KOPT-K1 (cell line): ENCODE measurements at regions not wholly inside any gene's neighbourhood (a gene's known extent, or its start where the extent isn't known, plus 50 kb on each side); places are given as distances from the start of the nearest gene placed in this dataset.

Experiments
- H3K27ac ChIP-seq: fragments of 200-600 bp; sonication (generic); 2 replicates; pipeline ENCODE4 v1.5.1; 2016; ENCODE audit warnings: antibody characterized with exemption, mild to moderate bottlenecking, low read depth, low read length; ENCODE audit not compliant: poor library complexity, severe bottlenecking
- H3K36me3 ChIP-seq: fragments of 200-600 bp; sonication (generic); 2 replicates; pipeline ENCODE4 v1.5.1; 2017; ENCODE audit warnings: antibody characterized with exemption, mild to moderate bottlenecking, low read length, moderate library complexity; ENCODE audit not compliant: insufficient read depth
- H3K9me3 ChIP-seq: fragments of 200-600 bp; sonication (generic); 2 replicates; pipeline ENCODE4 v1.5.1; 2017; ENCODE audit warnings: antibody characterized with exemption, low read length, mild to moderate bottlenecking; ENCODE audit not compliant: insufficient read depth, poor library complexity, severe bottlenecking

GRCh38 chr20:41818991-41819390 lies 200.8 kb upstream of the CHD6 start:
- H3K9me3 ChIP-seq, result no peaks in the 10 kb centered on the region
- no peaks in the 10 kb centered on the region for H3K36me3 ChIP-seq
- no peak overlapping the region for H3K27ac ChIP-seq

DNA sequence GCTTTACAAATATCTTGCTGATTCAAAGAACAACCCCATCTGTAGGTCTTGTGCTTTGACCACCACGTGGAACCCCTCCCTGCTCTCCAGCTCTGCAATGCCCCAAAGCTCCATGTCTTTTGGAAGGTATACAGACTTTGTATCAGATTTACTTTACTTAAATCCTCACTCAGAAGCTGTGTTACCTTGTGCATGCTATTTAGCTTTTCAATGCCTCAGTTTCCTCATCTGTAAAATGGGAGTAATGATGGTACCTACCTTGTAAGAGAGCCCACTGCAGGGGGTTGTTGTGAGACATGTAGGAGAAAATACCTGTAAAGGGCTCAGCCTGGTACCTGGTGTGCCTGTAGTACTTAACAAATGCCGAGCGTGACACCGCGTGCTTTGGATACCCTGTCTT lies 200.2 kb upstream of the CHD6 start:
- H3K36me3 ChIP-seq, result no peaks in the 10 kb centered on the region
- no peak overlapping the region for H3K27ac ChIP-seq
- H3K9me3 ChIP-seq, result no peaks in the 10 kb centered on the region

DNA sequence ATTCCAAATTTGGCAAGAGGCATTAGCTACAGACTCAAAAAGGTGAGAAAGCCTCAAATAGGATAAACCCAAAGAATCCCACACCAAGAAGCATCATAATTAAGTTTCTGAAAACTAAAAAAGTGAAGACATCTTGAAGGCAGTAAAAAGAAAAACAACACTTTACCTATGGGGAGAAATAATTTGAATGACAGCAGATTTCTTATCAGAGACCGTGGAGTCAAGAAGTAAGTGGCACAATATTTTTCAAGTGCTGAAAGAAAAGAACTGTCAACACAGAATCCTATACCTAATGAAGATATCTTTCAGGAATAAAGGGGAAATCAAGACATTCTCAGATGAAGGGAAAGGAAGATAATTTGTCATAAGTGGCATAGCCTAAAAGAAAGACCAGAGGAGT lies 193.3 kb upstream of the CHD6 start:
- Histone ChIP-seq H3K27ac (no peak overlapping the region), H3K9me3 (no peaks in the 10 kb centered on the region), H3K36me3 (no peaks in the 10 kb centered on the region)

DNA sequence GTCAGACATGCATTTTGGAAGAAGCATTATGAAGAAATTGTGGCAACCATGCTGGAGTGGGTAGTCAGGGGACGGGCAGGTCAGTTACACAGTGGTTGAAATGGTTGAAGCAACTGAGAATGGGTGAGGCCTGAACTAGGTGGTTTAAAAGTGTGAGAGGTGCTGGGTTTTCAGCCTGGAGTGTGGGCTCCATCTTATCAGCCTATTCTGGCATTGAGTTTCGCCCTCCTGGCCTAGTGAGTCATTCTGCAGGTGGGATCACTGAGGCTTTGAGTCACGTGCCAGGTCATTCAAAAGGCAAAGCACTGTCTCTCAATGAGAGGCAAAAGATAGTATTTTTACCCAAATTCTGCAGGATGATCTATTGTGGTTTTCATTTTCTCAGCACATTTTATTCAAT lies 181.9 kb upstream of the CHD6 start:
- Histone ChIP-seq H3K9me3 (no peaks in the 10 kb centered on the region), H3K27ac (no peak overlapping the region), H3K36me3 (no peaks in the 10 kb centered on the region)

- no peaks in the 10 kb centered on the region for H3K9me3 ChIP-seq
- no peak overlapping the region for H3K27ac ChIP-seq
- H3K36me3 ChIP-seq, result no peaks in the 10 kb centered on the region
Measured at GRCh38 chr20:41798930-41799502, 180.8 kb upstream of the CHD6 start.

DNA sequence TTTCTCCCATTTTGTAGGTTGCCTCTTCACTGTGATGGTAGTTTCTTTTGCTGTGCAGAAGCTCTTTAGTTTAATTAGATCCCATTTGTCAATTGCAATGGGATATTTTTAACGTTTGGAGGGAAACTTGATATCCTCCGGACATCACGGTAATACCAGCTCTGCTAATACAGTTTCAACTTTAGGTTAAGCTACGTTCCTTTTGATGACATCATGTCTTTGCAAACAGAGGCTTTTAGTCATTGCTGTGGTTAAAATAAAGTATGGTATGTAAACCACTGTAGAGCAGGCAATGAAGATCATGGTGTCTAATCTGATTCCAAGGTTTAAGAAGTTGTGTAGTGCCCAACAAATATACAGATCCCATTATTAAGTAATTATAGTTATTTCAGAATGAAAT lies 168.0 kb upstream of the CHD6 start:
- Histone ChIP-seq H3K36me3 (no peaks in the 10 kb centered on the region), H3K9me3 (no peaks in the 10 kb centered on the region), H3K27ac (no peak overlapping the region)

DNA sequence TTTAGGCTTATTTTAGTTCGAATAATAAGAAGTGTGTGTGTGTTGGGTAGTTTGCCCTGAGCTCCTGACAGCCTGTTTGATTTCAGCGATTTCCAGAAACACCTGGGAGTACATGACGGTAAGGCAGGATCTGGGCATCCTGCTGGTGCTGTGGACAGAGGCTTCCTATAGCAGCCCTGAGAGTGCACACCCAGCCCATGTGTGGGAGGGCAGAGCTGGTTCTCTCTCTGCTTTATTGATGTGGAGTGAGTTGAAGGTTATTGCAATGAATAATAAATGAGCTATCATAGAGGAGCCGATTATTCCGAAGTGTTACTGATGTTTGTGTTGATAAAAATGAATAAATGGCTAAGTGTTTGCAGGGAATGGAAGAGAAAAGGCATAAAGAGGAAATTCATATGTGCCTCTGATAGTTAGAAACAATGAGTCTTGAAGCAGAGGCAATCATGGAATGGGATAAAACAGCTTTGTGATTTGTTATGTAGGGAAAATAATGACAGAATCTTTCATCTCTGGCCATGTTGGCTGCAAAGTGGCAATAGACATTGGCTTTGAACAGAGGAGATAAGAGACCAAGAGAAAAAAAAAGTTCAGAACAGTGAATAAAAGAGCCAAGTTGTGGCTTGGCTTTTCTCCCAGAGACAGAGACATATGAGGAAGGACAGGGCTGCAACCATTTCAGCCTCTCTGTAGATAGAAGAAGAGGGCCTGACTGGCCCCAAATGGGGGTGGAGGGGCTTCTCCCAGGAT lies 166.2 kb upstream of the CHD6 start:
- H3K27ac ChIP-seq, result no peak overlapping the region

GRCh38 chr20:41783423-41784208 lies 165.4 kb upstream of the CHD6 start:
- no peaks in the 10 kb centered on the region for H3K36me3 ChIP-seq
- no peaks in the 10 kb centered on the region for H3K9me3 ChIP-seq
- H3K27ac ChIP-seq, result no peak overlapping the region

More for the DNA sequence above, 166.2 kb upstream of the CHD6 start:
- Histone ChIP-seq H3K9me3 (no peaks in the 10 kb centered on the region), H3K36me3 (no peaks in the 10 kb centered on the region)

- Histone ChIP-seq H3K36me3 (no peaks in the 10 kb centered on the region), H3K9me3 (no peaks in the 10 kb centered on the region), H3K27ac (no peak overlapping the region)
Measured at GRCh38 chr20:41782730-41783406, 164.7 kb upstream of the CHD6 start.

- H3K27ac ChIP-seq, result no peak overlapping the region
- no peaks in the 10 kb centered on the region for H3K36me3 ChIP-seq
- H3K9me3 ChIP-seq, result no peaks in the 10 kb centered on the region
Measured at GRCh38 chr20:41782255-41782654, 164.1 kb upstream of the CHD6 start.

DNA sequence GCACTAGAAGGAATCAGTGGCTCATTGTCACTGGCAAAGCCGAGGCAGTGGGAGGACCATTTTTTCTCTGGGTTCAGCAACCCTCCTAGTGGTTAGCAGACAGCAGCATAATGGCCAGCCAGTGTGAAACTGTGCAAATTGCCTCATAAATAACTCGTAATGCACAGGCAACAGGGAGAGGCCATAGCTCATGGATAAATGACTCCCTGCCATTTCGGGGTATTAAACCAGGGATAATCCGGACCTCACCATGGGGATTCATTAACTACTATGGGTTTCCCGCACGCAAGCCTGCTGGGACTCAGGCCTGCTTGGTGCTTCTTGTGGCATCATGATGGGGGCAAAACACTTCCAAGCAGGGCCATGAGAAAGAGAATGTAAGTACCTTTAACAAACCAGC lies 158.2 kb upstream of the CHD6 start:
- H3K9me3 ChIP-seq, result no peaks in the 10 kb centered on the region
- H3K36me3 ChIP-seq, result no peaks in the 10 kb centered on the region
- no peak overlapping the region for H3K27ac ChIP-seq

GRCh38 chr20:41774291-41774690 lies 156.1 kb upstream of the CHD6 start:
- Histone ChIP-seq H3K9me3 (no peaks in the 10 kb centered on the region), H3K36me3 (no peaks in the 10 kb centered on the region), H3K27ac (no peak overlapping the region)

DNA sequence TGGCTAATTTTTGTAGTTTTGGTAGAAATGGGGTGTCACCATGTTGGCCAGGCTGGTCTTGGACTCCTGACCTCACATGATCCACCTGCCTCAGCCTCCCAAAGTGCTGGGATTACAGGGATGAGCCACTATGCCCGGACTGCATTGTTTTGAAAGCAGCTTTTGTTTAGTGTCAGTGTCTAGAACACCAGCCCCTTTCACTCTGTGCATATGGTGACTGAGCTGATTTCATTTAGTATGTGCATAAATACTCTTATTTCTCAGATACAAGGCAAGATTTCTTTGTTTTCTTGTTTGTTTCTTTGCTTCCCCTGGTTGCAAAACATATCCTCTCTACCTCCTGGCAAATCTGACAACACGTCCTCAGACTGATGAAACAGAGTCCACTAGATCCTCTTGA lies 152.8 kb upstream of the CHD6 start:
- no peak overlapping the region for H3K27ac ChIP-seq
- H3K36me3 ChIP-seq, result no peaks in the 10 kb centered on the region
- no peaks in the 10 kb centered on the region for H3K9me3 ChIP-seq

GRCh38 chr20:41770427-41770826 lies 152.2 kb upstream of the CHD6 start:
- H3K27ac ChIP-seq, result no peak overlapping the region
- no peaks in the 10 kb centered on the region for H3K36me3 ChIP-seq
- H3K9me3 ChIP-seq, result no peaks in the 10 kb centered on the region

DNA sequence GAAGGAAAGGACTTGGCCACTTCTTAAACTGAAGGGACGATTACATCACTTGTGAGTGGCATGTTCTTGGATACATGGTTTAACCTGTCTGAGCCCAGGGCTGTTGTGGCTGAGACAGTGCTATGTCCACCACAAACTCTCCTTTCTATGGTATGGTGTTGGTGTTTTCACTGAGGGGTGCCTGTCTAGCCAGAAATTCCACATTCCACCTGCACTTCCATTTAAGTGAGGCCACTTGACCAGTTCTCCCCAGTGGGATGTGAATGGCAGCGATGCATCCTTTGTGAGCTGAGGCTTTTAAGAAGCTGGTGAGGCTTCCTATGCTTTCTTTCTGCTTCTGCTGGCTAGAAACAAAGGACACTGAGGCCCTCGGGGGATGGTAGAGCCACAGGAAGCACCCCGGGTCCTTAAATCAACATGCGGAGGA lies 151.4 kb upstream of the CHD6 start:
- Histone ChIP-seq H3K9me3 (no peaks in the 10 kb centered on the region), H3K27ac (no peak overlapping the region), H3K36me3 (no peaks in the 10 kb centered on the region)
